ENCODE measurements at regions not wholly inside any gene's neighbourhood (a gene's known extent, or its start where the extent isn't known, plus 50 kb on each side); places are given as distances from the start of the nearest gene placed in this dataset.

GRCh38 chr12:115121053-115121452 is 437.1 kb upstream of the TBX3 start:
- dilution Hi-C loops (cut with MboI; ENCODE audit: extremely low pct_ligation_motif_present, low sequenced_read_pairs) = no loop called here
- no TSS peak for BruUV-seq (replicated peaks)
- CTCF ChIA-PET = no interaction called here

More at GRCh38 chr12:115121053-115121452, 437.1 kb upstream of the TBX3 start:
- Histone ChIP-seq H3K9me1 (replicated peaks; ENCODE audit: control insufficient read depth, extremely low read depth, insufficient read depth, low read length) (no peaks in the 10 kb centered on the region), H3K79me2 (ENCODE audit: control insufficient read depth, insufficient read depth, low read length) (no peaks in the 10 kb centered on the region), H3K27ac (ENCODE audit: insufficient read depth, low read depth, low read length) (no peak overlapping the region), H3K9ac (replicated peaks; ENCODE audit: extremely low read depth, insufficient read depth, low read length) (no peak overlapping the region), H3K4me3 (replicated peaks in 1 of 3; ENCODE audit: insufficient read depth in 1 of 3, low read depth in 1 of 3, low read length in 3 of 3) (no peak overlapping the region), H4K20me1 (replicated peaks; ENCODE audit: control insufficient read depth, extremely low read depth, insufficient read depth, low read length) (no peaks in the 10 kb centered on the region), H3K36me3 (ENCODE audit: control insufficient read depth in 2 of 2, extremely low read depth in 1 of 2, insufficient read depth in 2 of 2, low read length in 2 of 2) (no peaks in the 10 kb centered on the region), H3K9me3 (replicated peaks; ENCODE audit: control insufficient read depth, insufficient read depth, low read length) (peaks cover 3% of the 10 kb centered on the region), H3K4me1 (ENCODE audit: control insufficient read depth, extremely low read depth, insufficient read depth, low read length) (no peaks in the 10 kb centered on the region), H3K27me3 (ENCODE audit: control insufficient read depth in 2 of 2, insufficient read depth in 2 of 2, low read length in 2 of 2) (no peaks in the 10 kb centered on the region), H2AFZ (ENCODE audit: low read depth, low read length) (no peak overlapping the region), H3K4me2 (ENCODE audit: insufficient read depth, low read length) (no peak overlapping the region)
- TF ChIP-seq POLR2A (IDR thresholded peaks at IDR 0.05; ENCODE audit: low read depth, low read length) (no peak), JUN (IDR thresholded peaks at IDR 0.05; ENCODE audit: borderline replicate concordance, insufficient read depth, insufficient read length, low read depth) (no peak), FOS (IDR thresholded peaks at IDR 0.05; ENCODE audit: borderline replicate concordance, insufficient read depth, low read length) (no peak), POLR2AphosphoS5 (IDR thresholded peaks at IDR 0.05; ENCODE audit: insufficient read depth, low read depth, low read length) (no peak), GATA2 (IDR thresholded peaks at IDR 0.05; ENCODE audit: insufficient read depth, insufficient read length, low read depth, low read length) (no peak), CTCF (IDR thresholded peaks at IDR 0.05; ENCODE audit: extremely low read depth in 1 of 2, insufficient read depth in 1 of 2, low read depth in 1 of 2, low read length in 2 of 2) (no peak), MYC (IDR thresholded peaks at IDR 0.05; ENCODE audit: low read depth, low read length) (no peak), EZH2 (IDR thresholded peaks at IDR 0.05; ENCODE audit: borderline replicate concordance, low read depth, low read length, severe bottlenecking) (no peak)
- TF ChIP-seq, protein P1, sequence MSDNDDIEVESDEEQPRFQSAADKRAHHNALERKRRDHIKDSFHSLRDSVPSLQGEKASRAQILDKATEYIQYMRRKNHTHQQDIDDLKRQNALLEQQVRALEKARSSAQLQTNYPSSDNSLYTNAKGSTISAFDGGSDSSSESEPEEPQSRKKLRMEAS (IDR thresholded peaks at IDR 0.05; ENCODE audit: insufficient read depth, insufficient read length) = no peak
- FAIRE-seq (no peak), DNase-seq (ENCODE audit: low read depth, low spot score) (no peak)
- POLR2A ChIA-PET = no interaction called here
- intact Hi-C loops (cut with micrococcal nuclease) = no loop called here

Measured in endothelial cell of umbilical vein (primary cell).